ENCODE measurements at regions not wholly inside any gene's neighbourhood (a gene's known extent, or its start where the extent isn't known, plus 50 kb on each side); places are given as distances from the start of the nearest gene placed in this dataset.

DNA sequence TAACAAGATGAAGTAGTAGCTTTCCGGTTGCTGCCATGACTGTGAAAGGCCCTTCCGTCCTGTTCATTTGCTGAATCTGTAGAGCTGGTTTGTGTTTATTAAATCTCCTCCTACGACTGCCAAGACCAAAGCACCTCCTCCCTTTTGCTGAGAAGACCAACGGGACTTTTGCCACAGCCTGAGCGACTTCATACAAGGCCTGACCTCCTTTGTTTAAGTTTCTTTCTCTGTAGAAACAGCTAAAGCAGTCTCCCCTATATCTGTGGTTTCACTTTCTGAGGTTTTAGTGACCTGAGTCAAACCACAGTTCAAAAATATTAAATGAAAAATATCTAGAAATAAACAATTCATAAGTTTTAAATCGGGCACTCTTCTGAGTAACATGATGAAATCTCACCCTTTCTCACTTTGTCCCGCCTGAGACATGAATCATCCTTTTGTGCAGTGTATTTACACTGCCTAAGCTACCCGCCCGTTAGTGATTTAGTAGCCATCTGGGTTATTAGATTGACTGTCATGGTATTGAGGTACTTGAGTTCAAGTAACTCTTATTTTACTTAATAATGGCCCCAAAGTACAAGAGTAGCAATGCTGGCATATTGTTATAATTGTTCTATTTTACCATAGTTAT is 119.1 kb upstream of the LRRC4C start:
- TF ChIP-seq EP300 (IDR thresholded peaks at IDR 0.05): no peak
- no peak for TF ChIP-seq POLR2A (IDR thresholded peaks at IDR 0.05; ENCODE audit: low read depth)
- TF ChIP-seq, protein P1, sequence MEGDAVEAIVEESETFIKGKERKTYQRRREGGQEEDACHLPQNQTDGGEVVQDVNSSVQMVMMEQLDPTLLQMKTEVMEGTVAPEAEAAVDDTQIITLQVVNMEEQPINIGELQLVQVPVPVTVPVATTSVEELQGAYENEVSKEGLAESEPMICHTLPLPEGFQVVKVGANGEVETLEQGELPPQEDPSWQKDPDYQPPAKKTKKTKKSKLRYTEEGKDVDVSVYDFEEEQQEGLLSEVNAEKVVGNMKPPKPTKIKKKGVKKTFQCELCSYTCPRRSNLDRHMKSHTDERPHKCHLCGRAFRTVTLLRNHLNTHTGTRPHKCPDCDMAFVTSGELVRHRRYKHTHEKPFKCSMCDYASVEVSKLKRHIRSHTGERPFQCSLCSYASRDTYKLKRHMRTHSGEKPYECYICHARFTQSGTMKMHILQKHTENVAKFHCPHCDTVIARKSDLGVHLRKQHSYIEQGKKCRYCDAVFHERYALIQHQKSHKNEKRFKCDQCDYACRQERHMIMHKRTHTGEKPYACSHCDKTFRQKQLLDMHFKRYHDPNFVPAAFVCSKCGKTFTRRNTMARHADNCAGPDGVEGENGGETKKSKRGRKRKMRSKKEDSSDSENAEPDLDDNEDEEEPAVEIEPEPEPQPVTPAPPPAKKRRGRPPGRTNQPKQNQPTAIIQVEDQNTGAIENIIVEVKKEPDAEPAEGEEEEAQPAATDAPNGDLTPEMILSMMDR (IDR thresholded peaks at IDR 0.05): no peak
- TF ChIP-seq POLR2AphosphoS5 (IDR thresholded peaks at IDR 0.05): no peak
- H3K4me3 ChIP-seq: no peak overlapping the region
- WGBS: 68% methylated on average over 9 of the region's 9 CpGs
- no peak overlapping the region for H3K27ac ChIP-seq (replicated peaks in 1 of 4)
- H3K9me3 ChIP-seq: no peaks in the 10 kb centered on the region
- no peaks in the 10 kb centered on the region for H3K36me3 ChIP-seq
- no peaks in the 10 kb centered on the region for H3K4me1 ChIP-seq
- intact Hi-C loops (cut with DNase I): no loop called here
- DNase-seq (ENCODE audit: extremely low spot score): no peak
- no peaks in the 10 kb centered on the region for H3K27me3 ChIP-seq

DNA sequence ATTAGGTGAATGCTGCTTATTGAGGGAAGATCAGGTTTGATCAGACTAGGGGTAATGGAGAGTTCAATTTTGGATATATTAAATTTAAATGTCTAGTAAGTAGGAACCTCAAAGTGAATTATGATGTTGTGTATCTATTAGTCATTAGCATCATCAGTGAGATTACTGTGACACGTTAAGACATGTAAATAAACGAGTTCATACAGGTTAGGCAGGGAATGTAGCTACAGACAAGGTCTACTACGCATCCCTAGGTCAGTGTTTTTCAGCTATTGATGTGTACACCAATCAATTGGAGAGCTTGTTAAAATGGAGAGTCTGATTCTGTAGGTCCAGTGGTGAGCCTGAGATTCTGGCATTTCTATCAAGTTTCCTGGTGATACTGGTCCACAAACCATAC is 120.1 kb upstream of the LRRC4C start:
- intact Hi-C loops (cut with DNase I): no loop called here
- 79% methylated on average over 3 of the region's 3 CpGs for WGBS
- TF ChIP-seq, protein P1 (IDR thresholded peaks at IDR 0.05): no peak
- TF ChIP-seq POLR2A (IDR thresholded peaks at IDR 0.05; ENCODE audit: low read depth) (no peak), POLR2AphosphoS5 (IDR thresholded peaks at IDR 0.05) (no peak), EP300 (IDR thresholded peaks at IDR 0.05) (no peak)

DNA sequence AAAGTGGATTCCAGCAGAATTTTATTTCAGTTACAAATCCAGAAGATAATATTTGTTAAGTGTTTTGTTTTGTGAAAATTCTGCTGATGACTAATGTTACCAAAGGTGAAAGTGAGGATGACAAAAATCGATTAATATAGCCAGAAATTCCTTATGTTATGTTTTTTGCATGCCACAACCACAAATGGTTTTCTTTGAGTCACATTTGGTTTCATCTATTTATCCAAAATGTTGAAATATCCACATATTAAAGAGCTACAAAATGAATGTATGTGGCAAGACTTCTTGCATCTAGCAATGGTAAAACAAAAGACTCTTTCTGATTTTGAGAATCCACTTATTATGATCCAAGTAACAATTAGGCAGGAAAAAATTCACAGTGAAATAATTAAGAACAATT is 150.1 kb upstream of the LRRC4C start:
- no peak overlapping the region for H3K4me3 ChIP-seq
- intact Hi-C loops (cut with DNase I): no loop called here
- H3K36me3 ChIP-seq: no peaks in the 10 kb centered on the region
- TF ChIP-seq POLR2A (IDR thresholded peaks at IDR 0.05; ENCODE audit: low read depth): no peak
- TF ChIP-seq POLR2AphosphoS5 (IDR thresholded peaks at IDR 0.05): no peak
- TF ChIP-seq, protein P1 (IDR thresholded peaks at IDR 0.05): no peak
- TF ChIP-seq EP300 (IDR thresholded peaks at IDR 0.05): no peak
- peaks cover 0 to 4% (median under 1%) of the 10 kb centered on the region in 4 donors for H3K9me3 ChIP-seq
- H3K4me1 ChIP-seq: no peaks in the 10 kb centered on the region
- no peak overlapping the region for H3K27ac ChIP-seq (replicated peaks in 1 of 4)
- WGBS: 18% methylated on average over 1 of the region's 1 CpG
- no peak for DNase-seq (ENCODE audit: extremely low spot score)
- no peaks in the 10 kb centered on the region for H3K27me3 ChIP-seq

More for the DNA sequence above, 120.1 kb upstream of the LRRC4C start:
- Histone ChIP-seq H3K27ac (replicated peaks in 1 of 4) (no peak overlapping the region), H3K4me1 (no peaks in the 10 kb centered on the region), H3K9me3 (no peaks in the 10 kb centered on the region), H3K4me3 (no peak overlapping the region), H3K36me3 (no peaks in the 10 kb centered on the region), H3K27me3 (no peaks in the 10 kb centered on the region)
- DNase-seq (ENCODE audit: extremely low spot score): no peak

DNA sequence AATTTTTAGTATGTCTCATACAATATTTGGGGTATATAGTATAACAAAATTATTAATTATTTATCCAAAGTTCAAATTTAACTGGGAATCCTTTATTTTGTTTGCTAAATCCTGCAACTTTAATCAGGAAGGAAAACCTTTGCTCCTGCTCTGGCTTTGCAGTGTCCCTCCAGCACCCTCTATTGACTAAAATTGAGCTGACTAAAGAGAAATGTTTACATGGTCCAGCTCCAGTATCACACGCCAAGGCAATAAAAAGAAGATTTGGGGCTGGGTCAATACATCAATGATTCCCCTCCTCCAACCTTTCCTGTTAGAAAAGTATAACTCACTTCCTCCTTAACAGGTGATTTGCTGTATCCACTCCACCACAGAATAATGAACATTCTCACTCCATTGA is 153.0 kb upstream of the LRRC4C start:
- Histone ChIP-seq H3K27ac (replicated peaks in 1 of 4) (no peak overlapping the region), H3K27me3 (no peaks in the 10 kb centered on the region), H3K4me3 (no peak overlapping the region), H3K4me1 (no peaks in the 10 kb centered on the region), H3K9me3 (peaks cover 0 to 8% (median 2%) of the 10 kb centered on the region in 4 donors), H3K36me3 (no peaks in the 10 kb centered on the region)
- DNase-seq (ENCODE audit: extremely low spot score): no peak
- 32% methylated on average over 1 of the region's 1 CpG for WGBS
- TF ChIP-seq POLR2AphosphoS5 (IDR thresholded peaks at IDR 0.05) (no peak), EP300 (IDR thresholded peaks at IDR 0.05) (no peak), POLR2A (IDR thresholded peaks at IDR 0.05; ENCODE audit: low read depth) (no peak)
- TF ChIP-seq, protein P1 (IDR thresholded peaks at IDR 0.05): no peak
- intact Hi-C loops (cut with DNase I): no loop called here

GRCh38 chr11:41613326-41613725 is 153.9 kb upstream of the LRRC4C start:
- H3K27ac ChIP-seq (replicated peaks in 1 of 4): no peak overlapping the region
- TF ChIP-seq, protein P1 (IDR thresholded peaks at IDR 0.05): no peak
- TF ChIP-seq POLR2A (IDR thresholded peaks at IDR 0.05; ENCODE audit: low read depth) (no peak), EP300 (IDR thresholded peaks at IDR 0.05) (no peak)
- H3K36me3 ChIP-seq: no peaks in the 10 kb centered on the region
- H3K27me3 ChIP-seq: no peaks in the 10 kb centered on the region
- 58% methylated on average over 1 of the region's 1 CpG for WGBS
- no peak for DNase-seq (ENCODE audit: extremely low spot score)
- intact Hi-C loops (cut with DNase I): no loop called here
- peaks cover 0 to 8% (median 2%) of the 10 kb centered on the region in 4 donors for H3K9me3 ChIP-seq
- H3K4me1 ChIP-seq: no peaks in the 10 kb centered on the region
- H3K4me3 ChIP-seq: no peak overlapping the region

All from esophagus muscularis mucosa (tissue), 4 donors.